ENCODE measurements at regions not wholly inside any gene's neighbourhood (a gene's known extent, or its start where the extent isn't known, plus 50 kb on each side); places are given as distances from the start of the nearest gene placed in this dataset.

DNA sequence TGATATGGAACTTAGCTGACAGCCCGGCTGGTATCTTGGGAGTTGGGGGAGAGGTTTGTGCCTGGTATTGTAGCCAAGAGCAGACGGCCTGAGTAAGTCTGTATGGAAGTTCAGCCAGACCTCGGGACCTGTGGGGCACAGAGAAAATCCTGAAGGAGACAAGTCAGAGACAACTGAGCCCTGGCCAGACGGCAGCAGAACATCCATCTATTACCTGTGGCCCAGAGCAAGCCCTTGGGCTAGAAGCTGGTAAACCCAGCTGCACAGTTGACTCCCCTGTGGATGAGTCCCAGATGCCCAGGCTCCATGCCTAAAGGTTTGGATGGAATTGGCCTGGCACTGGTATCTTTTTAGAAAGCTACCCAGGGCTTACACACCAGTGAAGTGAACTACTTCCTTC, 70.4 kb upstream of the DLG1 start:
- Histone ChIP-seq H3K36me3 (ENCODE audit: control insufficient read depth, insufficient read depth, low read length) (no peaks in the 10 kb centered on the region), H3K4me3 (ENCODE audit: low read depth, low read length) (no peak overlapping the region), H3K27me3 (ENCODE audit: control insufficient read depth, insufficient read depth, low read length) (no peaks in the 10 kb centered on the region)
- no peak for FAIRE-seq
- no peak for DNase-seq (ENCODE audit: low read depth)
- TF ChIP-seq, protein P1, sequence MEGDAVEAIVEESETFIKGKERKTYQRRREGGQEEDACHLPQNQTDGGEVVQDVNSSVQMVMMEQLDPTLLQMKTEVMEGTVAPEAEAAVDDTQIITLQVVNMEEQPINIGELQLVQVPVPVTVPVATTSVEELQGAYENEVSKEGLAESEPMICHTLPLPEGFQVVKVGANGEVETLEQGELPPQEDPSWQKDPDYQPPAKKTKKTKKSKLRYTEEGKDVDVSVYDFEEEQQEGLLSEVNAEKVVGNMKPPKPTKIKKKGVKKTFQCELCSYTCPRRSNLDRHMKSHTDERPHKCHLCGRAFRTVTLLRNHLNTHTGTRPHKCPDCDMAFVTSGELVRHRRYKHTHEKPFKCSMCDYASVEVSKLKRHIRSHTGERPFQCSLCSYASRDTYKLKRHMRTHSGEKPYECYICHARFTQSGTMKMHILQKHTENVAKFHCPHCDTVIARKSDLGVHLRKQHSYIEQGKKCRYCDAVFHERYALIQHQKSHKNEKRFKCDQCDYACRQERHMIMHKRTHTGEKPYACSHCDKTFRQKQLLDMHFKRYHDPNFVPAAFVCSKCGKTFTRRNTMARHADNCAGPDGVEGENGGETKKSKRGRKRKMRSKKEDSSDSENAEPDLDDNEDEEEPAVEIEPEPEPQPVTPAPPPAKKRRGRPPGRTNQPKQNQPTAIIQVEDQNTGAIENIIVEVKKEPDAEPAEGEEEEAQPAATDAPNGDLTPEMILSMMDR (IDR thresholded peaks at IDR 0.05; ENCODE audit: insufficient read depth, low read length, severe bottlenecking) = no peak

DNA sequence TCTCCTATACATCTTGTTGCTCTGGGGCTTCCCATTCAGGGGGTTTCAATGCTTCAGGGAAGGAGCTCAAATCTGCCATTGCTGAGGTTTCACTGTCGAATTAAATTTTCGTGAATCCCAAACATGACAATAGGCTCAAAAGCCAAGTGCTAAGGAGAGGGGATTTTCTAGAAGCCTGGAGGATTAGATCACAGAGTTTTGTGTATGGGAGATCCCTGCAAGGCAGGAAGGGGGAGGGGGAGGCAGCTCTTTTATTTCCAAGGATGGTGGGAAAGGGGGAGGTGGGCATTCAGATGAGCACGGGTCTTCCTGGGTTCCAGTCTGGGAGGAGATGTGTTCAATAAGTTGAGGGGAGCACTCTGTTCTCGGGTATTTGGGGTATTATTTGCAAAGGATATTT, 69.9 kb upstream of the DLG1 start:
- no peak for FAIRE-seq
- Histone ChIP-seq H3K4me3 (ENCODE audit: low read depth, low read length) (no peak overlapping the region), H3K36me3 (ENCODE audit: control insufficient read depth, insufficient read depth, low read length) (no peaks in the 10 kb centered on the region), H3K27me3 (ENCODE audit: control insufficient read depth, insufficient read depth, low read length) (no peaks in the 10 kb centered on the region)
- DNase-seq (ENCODE audit: low read depth) = no peak
- TF ChIP-seq, protein P1 (IDR thresholded peaks at IDR 0.05; ENCODE audit: insufficient read depth, low read length, severe bottlenecking) = no peak

DNA sequence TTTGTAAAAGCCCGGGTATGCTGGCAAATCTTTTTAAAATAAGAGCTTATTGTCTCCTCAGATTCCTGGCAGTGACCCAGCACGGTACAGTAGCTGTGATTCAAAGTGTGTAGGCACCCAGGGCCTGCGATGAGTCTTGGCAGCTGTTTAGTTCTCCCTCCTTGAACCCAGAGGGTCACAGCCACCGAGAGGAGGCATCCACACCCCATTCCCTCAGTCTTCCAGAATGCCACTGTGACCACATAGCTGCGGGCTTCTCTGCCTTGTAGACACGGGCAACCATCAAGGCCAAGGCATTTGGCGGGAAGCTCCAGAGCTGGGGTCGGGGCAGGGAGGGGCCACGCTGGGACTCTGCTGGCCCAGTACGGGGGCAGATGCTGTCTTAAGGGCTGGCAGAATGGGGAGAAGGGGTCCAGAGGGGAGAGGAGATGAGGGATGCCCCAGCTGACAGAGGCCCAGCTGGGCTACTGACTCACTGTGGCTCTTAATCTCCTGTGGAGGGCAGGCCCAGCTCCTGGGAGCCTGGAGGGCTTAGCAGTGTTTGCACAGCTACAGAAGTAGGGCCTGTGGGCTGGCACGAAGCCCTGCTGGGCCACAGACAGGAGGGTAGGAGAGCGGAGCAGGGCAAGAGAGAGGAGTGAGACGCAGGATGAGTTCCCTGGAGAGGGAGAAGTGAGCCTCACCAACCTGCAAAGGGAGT, 68.8 kb upstream of the DLG1 start:
- FAIRE-seq (peak; percentile 77), DNase-seq (ENCODE audit: low read depth) (peak; percentile 93)
- Histone ChIP-seq H3K36me3 (ENCODE audit: control insufficient read depth, insufficient read depth, low read length) (no peaks in the 10 kb centered on the region), H3K4me3 (ENCODE audit: low read depth, low read length) (no peak overlapping the region), H3K27me3 (ENCODE audit: control insufficient read depth, insufficient read depth, low read length) (no peaks in the 10 kb centered on the region)
- TF ChIP-seq, protein P1 (IDR thresholded peaks at IDR 0.05; ENCODE audit: insufficient read depth, low read length, severe bottlenecking) = peak; percentile 3

DNA sequence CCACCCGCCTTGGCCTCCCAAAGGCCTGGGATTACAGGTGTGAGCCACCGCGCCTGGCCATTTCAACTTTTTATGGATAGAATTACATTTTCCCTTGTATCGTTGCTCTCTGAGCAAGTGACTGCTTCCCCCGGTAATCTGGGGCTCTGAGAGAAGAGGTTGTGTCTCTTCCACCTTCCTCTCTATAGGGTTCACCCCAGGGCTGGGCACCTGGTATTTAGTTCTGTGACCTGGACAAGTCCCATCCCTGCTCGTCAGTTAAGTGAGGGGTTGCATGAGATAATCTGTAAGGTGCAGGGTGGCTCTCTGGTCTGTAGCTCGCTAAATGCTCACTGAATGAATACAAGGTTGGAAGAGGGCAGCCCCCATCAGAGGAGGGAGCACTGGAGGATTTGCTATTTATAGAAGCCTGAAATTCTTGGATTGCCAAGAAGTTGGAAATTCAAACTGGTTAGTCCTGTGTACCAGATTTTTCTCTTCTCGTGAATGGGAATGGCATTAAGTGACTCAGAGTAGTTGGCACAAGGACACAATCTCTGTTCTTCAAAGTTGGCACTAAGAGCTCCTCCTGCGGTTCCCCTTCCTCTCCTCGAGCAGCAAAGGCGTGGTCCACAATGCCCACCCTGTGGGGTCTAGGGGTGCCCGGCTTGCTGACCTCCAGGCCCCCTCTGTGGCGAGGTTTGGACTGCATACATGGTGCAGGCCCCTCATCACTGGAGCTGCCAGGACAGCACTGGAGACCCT, 68.1 kb upstream of the DLG1 start:
- Histone ChIP-seq H3K36me3 (ENCODE audit: control insufficient read depth, insufficient read depth, low read length) (no peaks in the 10 kb centered on the region), H3K4me3 (ENCODE audit: low read depth, low read length) (no peak overlapping the region)
- no peak for FAIRE-seq

DNA sequence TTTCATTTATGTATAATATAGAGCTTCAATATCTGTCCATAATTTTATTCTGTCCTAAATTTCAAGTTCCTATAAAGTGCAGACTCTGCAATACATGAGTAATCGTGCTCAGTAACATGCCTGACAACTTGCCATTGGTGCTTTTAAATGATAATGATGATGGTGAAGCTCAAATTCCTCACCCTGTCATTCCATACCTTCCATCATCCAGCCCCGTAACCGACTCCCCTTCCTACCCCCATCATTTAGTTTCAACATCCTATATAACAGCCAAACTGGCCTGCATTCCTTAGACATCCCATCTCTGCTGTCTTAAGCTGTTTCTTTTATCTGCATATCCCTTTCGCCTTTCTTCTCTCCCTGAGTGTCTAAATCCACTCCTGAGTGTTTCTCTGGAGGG, 67.2 kb upstream of the DLG1 start:
- no peaks in the 10 kb centered on the region for H3K27me3 ChIP-seq (ENCODE audit: control insufficient read depth, insufficient read depth, low read length)
- FAIRE-seq (no peak), DNase-seq (ENCODE audit: low read depth) (no peak)
- TF ChIP-seq, protein P1 (IDR thresholded peaks at IDR 0.05; ENCODE audit: insufficient read depth, low read length, severe bottlenecking) = no peak
- no peak overlapping the region for H3K4me3 ChIP-seq (ENCODE audit: low read depth, low read length)
- H3K36me3 ChIP-seq (ENCODE audit: control insufficient read depth, insufficient read depth, low read length) = no peaks in the 10 kb centered on the region

More for the DNA sequence above, 68.1 kb upstream of the DLG1 start:
- TF ChIP-seq, protein P1 (IDR thresholded peaks at IDR 0.05; ENCODE audit: insufficient read depth, low read length, severe bottlenecking) = no peak
- peak; percentile 76 for DNase-seq (ENCODE audit: low read depth)
- H3K27me3 ChIP-seq (ENCODE audit: control insufficient read depth, insufficient read depth, low read length) = no peaks in the 10 kb centered on the region

Measured in bronchial epithelial cell (primary cell).